ENCODE measurements at regions not wholly inside any gene's neighbourhood (a gene's known extent, or its start where the extent isn't known, plus 50 kb on each side); places are given as distances from the start of the nearest gene placed in this dataset.

GRCh38 chr9:27726244-27727081 is 153.2 kb upstream of the C9orf72 start:
- H3K4me3 Mint-ChIP-seq (ENCODE audit: unreplicated experiment), result no peak overlapping the region
- peak; percentile 76 for TF ChIP-seq CTCF (IDR thresholded peaks at IDR 0.05; ENCODE audit: partially characterized antibody, unreplicated experiment)

DNA sequence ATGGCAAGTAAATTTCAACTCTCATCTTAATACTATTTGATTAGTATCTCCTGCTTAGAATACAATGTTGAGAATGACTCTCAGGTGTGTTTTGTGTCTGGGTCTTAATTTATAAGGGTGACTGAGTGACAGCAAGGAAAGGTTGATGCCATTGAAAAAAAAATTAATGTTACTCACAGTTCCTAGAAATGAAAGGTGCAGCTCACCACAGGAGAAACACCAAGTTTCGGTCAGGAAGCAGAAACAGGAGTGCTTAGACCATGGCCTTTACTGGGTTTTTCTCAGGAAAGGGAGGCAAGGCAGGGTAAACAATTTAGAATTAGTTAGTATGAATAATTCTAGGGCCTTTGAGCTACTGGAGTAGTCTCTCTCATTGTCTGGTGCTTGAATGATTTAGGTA is 159.2 kb upstream of the C9orf72 start:
- TF ChIP-seq CTCF (IDR thresholded peaks at IDR 0.05; ENCODE audit: partially characterized antibody, unreplicated experiment), result no peak
- no peak for DNase-seq
- no peak overlapping the region for H3K27ac Mint-ChIP-seq (ENCODE audit: unreplicated experiment)
- H3K4me3 Mint-ChIP-seq (ENCODE audit: unreplicated experiment), result no peak overlapping the region
- H3K9me3 Mint-ChIP-seq (ENCODE audit: unreplicated experiment), result no peaks in the 10 kb centered on the region
- H3K36me3 Mint-ChIP-seq (ENCODE audit: unreplicated experiment), result no peaks in the 10 kb centered on the region
- peaks cover 5% of the 10 kb centered on the region for H3K27me3 Mint-ChIP-seq (ENCODE audit: unreplicated experiment)
- peaks cover 6% of the 10 kb centered on the region for H3K4me1 Mint-ChIP-seq (ENCODE audit: low read depth, unreplicated experiment)

More at GRCh38 chr9:27726244-27727081, 153.2 kb upstream of the C9orf72 start:
- H3K4me1 Mint-ChIP-seq (ENCODE audit: low read depth, unreplicated experiment), result peaks cover 17% of the 10 kb centered on the region
- H3K36me3 Mint-ChIP-seq (ENCODE audit: unreplicated experiment), result no peaks in the 10 kb centered on the region
- H3K27me3 Mint-ChIP-seq (ENCODE audit: unreplicated experiment), result peaks cover 5% of the 10 kb centered on the region
- peak; percentile 74 for DNase-seq
- no peaks in the 10 kb centered on the region for H3K9me3 Mint-ChIP-seq (ENCODE audit: unreplicated experiment)
- peak overlapping the region; percentile 16 for H3K27ac Mint-ChIP-seq (ENCODE audit: unreplicated experiment)

- Mint-ChIP-seq H3K4me1 (ENCODE audit: low read depth, unreplicated experiment) (peaks cover 17% of the 10 kb centered on the region), H3K36me3 (ENCODE audit: unreplicated experiment) (peaks cover 16% of the 10 kb centered on the region), H3K4me3 (ENCODE audit: unreplicated experiment) (no peak overlapping the region), H3K9me3 (ENCODE audit: unreplicated experiment) (peaks cover 5% of the 10 kb centered on the region), H3K27ac (ENCODE audit: unreplicated experiment) (no peak overlapping the region), H3K27me3 (ENCODE audit: unreplicated experiment) (peaks cover 4% of the 10 kb centered on the region)
- DNase-seq, result no peak
- no peak for TF ChIP-seq CTCF (IDR thresholded peaks at IDR 0.05; ENCODE audit: partially characterized antibody, unreplicated experiment)
These were observed 170.2 kb upstream of the C9orf72 start for GRCh38 chr9:27743490-27743889.

DNA sequence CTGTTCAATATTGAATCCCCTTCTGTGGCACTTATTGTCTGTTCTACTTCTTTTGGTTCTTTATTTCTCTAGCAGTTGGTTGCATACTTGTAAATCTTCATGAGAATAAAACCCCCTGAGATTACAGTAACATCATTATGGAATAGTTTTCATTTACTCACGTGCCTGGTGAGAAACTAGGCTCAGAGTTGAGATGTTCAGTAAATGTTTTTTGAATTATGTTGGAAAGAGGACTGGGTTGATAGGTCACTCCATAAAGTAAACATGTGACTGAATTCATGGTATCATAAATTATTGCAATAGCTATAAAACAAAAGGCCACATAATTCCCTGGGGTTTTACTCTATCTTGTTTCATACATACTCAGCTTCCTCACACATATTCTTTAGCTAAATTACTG is 174.2 kb upstream of the C9orf72 start:
- Mint-ChIP-seq H3K27ac (ENCODE audit: unreplicated experiment) (no peak overlapping the region), H3K9me3 (ENCODE audit: unreplicated experiment) (peaks cover 6% of the 10 kb centered on the region), H3K36me3 (ENCODE audit: unreplicated experiment) (no peaks in the 10 kb centered on the region), H3K4me3 (ENCODE audit: unreplicated experiment) (no peak overlapping the region), H3K27me3 (ENCODE audit: unreplicated experiment) (peaks cover 8% of the 10 kb centered on the region), H3K4me1 (ENCODE audit: low read depth, unreplicated experiment) (peaks cover 41% of the 10 kb centered on the region)
- TF ChIP-seq CTCF (IDR thresholded peaks at IDR 0.05; ENCODE audit: partially characterized antibody, unreplicated experiment), result no peak
- no peak for DNase-seq

DNA sequence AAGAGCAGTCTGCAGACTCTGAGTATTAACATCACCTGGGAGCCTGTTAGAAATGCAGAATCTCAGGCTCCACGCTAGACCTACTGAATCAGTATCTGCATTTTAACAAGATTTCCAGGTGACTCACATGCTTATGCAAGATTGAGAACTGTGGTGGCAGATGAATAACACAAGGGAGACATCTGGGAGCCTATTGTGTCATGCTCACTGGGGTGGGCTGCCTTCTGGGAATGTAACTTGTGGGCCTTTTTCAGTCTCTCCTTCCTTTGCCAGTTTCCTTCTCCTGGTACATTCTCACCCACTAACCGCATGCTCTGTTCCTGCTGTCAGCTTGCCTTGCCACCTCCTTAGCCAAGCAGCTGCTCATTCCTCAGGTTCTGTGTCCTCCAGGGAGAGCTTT is 176.6 kb upstream of the C9orf72 start:
- peak overlapping the region; percentile 58 for H3K4me3 Mint-ChIP-seq (ENCODE audit: unreplicated experiment)
- no peak for TF ChIP-seq CTCF (IDR thresholded peaks at IDR 0.05; ENCODE audit: partially characterized antibody, unreplicated experiment)
- H3K36me3 Mint-ChIP-seq (ENCODE audit: unreplicated experiment), result no peaks in the 10 kb centered on the region
- H3K27ac Mint-ChIP-seq (ENCODE audit: unreplicated experiment), result peak overlapping the region; percentile 80
- H3K4me1 Mint-ChIP-seq (ENCODE audit: low read depth, unreplicated experiment), result peaks cover 41% of the 10 kb centered on the region
- no peak for DNase-seq
- H3K9me3 Mint-ChIP-seq (ENCODE audit: unreplicated experiment), result peaks cover 6% of the 10 kb centered on the region
- peaks cover 4% of the 10 kb centered on the region for H3K27me3 Mint-ChIP-seq (ENCODE audit: unreplicated experiment)
